GM19395 (cell line): ENCODE measurements at regions not wholly inside any gene's neighbourhood (a gene's known extent, or its start where the extent isn't known, plus 50 kb on each side); places are given as distances from the start of the nearest gene placed in this dataset.
"Not testable (repeated sequence)": the region's sequence is repeated elsewhere in the genome, so short reads cannot be mapped to it uniquely, and the experiment has no call there.

ENCODE experiments used
- ATAC-seq: cut with Tn5 transposase; IDR thresholded peaks from one replicate; pipeline ENCODE4 v1.9.1; 2021; ENCODE audit warnings: mild to moderate bottlenecking, moderate library complexity; ENCODE audit not compliant: unreplicated experiment

GRCh38 chr10:53107711-53108110 is 335.1 kb upstream of the MBL2 start:
- ATAC-seq, result no peak

DNA sequence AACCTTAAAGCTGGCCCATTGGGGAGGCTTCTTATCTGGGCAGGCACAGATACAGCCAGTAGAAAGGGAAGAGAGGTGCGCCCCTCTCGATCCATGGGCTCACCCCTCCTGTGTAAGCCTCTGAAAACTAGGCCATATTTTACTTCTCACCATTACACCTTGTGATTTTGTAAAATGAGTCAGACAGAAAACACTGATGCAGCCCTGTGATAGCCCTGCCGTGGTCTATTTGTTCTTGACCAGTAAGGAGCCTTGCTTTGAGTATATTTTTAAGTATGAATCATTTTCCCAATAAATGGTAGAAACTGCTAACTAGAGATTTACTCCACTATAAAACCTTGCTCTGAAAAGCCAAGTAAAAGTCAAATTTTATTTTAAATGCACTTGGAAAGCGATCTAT is 329.8 kb upstream of the MBL2 start:
- no peak for ATAC-seq

DNA sequence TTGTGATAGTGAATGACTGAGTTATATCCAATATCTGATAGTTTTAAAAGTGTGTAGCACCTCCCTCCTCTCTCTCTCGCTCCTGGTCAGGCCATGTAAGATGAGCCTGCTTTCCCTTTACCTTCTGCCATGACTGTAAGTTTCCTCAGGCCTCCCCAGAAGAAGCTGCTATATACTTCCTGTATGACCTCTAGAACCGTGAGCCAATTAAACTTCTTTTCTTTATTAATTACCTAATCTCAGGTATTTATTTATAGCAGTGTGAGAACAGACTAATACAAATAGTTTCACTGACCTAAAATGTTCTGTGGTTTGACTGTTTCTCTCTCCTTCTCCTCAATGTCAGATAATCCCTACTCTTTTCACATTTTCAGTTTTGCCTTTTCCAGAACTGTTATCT is 321.3 kb upstream of the MBL2 start:
- ATAC-seq, result no peak

GRCh38 chr10:53091574-53091973 is 319.0 kb upstream of the MBL2 start:
- ATAC-seq, result no peak

DNA sequence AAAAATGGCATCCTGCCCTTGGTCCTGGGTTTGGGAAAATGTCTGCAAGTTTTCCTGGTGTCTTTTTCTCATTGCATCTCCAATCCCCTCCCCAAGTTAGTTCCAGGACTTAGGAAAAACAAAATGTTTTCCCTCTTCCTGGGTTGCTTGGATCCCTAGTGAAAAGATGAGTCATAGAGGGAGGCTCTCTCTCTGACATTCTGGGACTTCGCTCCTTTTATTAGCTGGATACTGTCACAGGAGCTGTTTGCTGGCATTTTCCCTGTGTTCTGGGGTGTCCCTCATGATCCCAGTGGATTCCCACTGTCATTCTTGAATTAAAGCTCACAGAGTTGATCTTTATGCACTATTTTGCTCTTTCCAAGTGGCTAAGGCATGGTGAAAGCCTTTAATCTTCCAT is 316.4 kb upstream of the MBL2 start:
- ATAC-seq, result no peak

- ATAC-seq, result no peak
Measured at GRCh38 chr10:53079283-53079682, 306.7 kb upstream of the MBL2 start.

GRCh38 chr10:53076948-53077347 is 304.4 kb upstream of the MBL2 start:
- no peak for ATAC-seq

DNA sequence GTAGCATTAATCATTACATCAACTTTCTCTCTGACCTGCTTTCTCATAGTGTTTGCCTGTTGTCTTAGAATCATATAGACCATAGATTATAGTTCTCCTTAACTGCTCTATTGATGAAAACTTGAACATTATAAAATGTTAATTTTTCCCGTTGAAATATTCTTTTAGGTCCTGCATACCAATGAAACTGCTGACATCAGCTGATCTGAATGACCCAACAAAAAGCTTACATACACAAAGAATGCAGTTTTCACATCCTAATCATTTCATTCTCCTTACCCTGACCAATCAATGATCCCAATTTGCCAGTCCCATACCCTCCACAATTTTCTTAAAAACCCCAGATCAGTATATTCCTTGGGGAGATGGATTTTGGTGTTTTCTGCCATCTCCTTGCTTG is 302.9 kb upstream of the MBL2 start:
- ATAC-seq, result no peak

DNA sequence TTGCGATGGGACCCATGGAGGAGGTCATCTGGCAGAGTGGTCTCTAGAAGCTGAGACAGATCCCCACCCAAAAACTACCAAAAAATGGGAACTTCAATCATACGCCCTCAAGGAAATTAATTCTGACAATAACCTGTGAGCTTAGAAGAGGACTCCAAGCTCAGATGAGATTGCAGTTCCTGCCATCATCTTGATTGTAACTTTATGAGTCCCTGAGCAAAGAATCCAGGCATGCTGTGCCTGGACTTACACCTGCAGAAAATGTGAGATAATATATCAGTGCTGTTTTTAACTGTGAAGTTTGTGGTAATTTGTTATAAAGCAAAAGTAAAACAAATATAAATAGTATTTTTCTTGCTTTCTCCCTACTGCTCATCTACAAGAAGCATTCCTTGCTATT is 299.6 kb upstream of the MBL2 start:
- no peak for ATAC-seq

DNA sequence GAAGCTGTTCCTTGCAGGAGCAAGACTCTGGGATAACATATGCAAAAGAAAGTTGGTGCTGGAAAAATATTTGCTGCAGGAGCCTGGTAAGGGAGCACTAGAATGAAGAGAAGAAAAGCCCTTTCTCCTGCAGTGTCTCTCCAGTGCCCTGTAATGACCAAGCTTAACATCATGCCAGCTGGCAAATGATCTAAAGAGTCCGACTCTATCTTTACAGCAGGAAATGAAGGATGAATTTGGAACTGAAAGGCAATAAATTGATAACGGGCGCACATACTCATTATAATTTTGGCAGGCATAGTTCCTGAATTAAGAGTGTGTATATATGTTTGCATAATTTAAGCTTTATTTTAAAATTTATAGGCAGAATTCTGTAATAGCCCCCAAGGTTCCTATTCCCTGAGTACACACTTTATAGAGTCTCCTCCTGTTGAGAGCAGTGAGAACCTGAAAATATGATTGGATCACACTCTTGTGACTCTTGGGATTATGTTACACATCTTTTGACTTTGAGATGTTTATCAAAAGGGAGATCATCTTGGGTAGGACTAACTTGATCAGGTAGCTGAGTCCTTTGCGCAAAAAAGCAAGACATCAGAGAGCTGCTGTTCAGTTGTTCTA is 299.0 kb upstream of the MBL2 start:
- no peak for ATAC-seq

- no peak for ATAC-seq
Measured at GRCh38 chr10:53069013-53069412, 296.4 kb upstream of the MBL2 start.

DNA sequence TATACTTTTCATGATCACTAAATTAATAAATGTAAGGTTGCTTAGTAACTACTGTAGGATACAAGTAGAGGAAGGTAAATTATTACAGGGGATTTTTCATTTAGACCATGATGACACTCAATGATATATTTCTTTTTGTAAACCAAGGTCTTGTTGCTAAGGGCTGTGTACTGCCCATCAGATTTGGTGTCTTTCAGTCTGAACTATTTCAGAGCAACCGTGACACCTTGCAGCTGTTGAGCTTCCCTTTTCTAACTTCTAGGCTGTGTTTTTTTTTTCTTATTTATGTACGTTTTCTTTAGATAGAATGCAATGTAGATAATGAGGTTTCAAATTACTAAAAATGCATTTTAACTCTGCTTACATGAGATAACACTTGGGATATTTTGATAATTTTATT is 292.0 kb upstream of the MBL2 start:
- ATAC-seq, result no peak

DNA sequence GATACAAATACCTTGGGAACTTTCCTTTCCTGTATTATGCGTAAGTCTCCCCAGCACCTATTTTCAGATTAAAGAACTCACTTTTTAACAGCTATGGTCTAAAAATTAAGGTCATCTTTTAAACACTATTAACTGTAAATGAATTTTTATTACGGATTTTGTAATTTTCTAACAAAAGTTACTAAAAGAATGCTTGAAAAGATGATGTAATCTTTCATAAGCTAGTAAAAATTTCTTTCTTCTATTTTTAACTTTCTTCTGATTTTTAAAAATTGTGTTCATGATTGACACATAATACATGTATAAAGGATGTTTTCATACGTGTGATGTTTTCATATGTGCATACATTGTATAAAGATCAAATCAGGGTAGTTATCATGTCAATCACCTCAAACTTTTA is 291.2 kb upstream of the MBL2 start:
- no peak for ATAC-seq

- ATAC-seq, result no peak
Measured at GRCh38 chr10:53052521-53053164, 280.1 kb upstream of the MBL2 start.

DNA sequence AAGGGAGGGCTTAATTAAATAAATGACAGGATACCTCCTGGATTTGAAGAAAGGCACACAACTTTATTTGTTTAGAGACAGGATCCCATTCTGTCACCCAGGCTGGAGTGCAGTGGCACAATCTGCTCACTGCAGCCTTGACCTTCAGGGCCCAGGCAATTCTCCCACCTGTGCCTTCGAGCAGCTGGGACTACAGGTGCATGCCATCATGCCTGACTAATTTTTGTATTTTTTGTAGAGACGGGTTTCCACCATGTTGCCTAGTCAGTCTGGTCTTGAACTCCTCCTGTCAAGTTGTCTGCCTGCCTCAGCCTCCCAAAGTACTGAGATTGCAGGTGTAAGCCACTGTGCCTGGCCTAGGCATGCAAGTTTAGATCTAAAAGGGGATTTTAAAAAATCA is 272.7 kb upstream of the MBL2 start:
- ATAC-seq, result no peak

DNA sequence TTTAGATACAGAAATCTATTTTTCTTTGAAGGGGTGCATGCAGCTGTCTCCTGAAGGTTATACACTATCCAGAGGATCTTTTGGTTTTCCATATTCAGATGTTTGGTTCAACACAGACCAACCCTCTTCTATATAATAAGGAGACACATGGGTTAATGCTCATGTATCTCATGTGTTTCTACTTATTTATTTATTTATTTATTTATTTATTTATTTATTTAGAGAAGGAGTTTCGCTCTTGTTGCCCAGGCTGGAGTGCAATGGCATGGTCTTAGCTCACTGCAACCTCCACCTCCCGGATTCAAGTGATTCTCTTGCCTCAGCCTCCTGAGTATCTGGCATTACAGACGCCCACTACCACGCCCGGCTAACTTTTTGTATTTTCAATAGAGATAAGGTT is 263.2 kb upstream of the MBL2 start:
- not testable (repeated sequence) for ATAC-seq

GRCh38 chr10:53033396-53033795 is 260.8 kb upstream of the MBL2 start:
- ATAC-seq, result no peak

DNA sequence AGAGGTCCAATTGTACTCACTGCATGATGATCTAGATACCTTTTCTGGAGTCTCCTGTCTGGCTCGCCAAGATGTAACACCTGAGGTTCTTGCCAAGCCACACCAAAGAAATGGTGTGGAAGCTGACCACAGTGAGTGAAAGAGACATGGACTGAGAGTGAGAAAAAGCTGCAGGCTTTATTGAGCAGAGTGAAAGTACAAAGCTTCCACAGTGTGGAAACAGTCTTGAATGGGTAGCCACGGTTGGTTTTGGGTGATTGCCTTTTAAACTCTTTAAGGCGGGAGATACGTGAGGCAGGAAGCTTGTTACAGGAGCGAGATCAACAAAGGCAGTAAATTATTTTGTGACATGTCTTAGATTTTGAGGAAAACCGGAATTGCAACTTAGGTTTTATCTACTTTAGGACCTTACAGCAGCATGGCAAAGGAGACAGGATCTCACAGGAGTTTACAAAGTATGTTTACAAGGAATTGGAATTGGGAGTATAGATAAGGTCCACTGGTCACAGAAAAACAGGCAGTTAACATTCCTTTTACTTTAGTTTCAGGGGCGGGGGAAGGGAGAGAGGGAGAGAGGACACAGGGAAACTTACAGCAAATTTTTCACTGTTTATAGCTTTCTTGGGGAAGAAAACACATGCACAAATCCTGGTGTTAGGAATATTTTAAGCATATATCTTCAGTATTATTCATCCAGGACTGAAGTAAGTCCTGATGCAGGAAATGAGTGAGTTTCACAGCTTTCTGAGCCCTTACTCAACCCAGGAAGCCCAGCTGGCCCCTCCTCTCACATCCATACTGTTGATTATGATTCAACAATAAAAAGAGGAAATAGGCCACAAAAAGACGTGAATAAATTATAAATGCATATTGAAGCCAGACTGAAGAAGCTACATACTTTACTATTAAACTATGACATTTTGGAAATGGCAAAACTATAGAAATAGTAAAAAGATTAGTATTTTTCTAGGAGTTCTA is 257.6 kb upstream of the MBL2 start:
- peak; percentile 70 for ATAC-seq

DNA sequence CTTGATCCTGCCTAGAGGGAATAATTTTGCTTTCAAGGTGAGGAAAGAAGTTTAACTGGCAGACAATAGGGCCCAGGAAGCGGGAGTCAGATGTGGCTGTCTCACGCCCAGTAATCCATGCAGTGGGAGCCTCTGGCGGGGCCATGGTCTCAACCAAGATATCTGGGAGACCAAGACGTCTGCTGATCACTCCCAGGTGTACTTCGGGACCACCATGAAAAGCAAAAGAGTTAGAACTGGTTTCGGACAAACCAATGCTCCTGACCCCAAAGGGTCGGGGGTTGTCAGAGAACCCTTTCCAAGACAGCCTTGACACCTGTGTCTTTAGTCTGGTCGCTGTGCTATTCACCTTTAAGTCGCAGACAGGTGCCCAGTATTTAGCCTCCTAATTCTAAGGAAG is 256.9 kb upstream of the MBL2 start:
- no peak for ATAC-seq

GRCh38 chr10:53025765-53026164 is 253.2 kb upstream of the MBL2 start:
- ATAC-seq, result not testable (repeated sequence)

DNA sequence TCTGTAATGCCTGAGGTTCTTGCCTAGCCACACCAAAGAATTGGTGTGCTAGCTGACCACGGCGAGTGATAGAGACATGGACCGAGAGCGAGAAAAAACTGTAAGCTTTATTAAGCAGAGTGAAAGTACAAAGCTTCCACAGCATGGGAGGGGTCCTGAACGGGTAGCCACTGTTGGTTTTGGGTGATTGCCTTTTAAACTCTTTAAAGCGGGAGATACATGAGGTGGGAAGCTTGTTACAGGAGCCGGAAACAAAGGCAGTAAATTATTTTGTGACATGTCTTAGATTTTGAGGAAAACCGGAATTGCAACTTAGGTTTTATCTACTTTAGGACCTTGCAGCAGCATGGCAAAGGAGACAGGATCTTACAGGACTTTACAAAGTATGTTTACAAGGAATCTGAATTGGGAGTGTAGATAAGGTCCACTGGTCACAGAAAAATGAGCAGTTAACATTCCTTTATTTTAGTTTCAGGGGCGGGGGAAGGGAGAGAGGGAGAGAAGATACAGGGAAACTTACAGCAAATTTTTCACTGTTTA is 252.7 kb upstream of the MBL2 start:
- peak; percentile 67 for ATAC-seq

- ATAC-seq, result no peak
Measured at GRCh38 chr10:53023411-53023810, 250.8 kb upstream of the MBL2 start.
